ENCODE measurements at regions not wholly inside any gene's neighbourhood (a gene's known extent, or its start where the extent isn't known, plus 50 kb on each side); places are given as distances from the start of the nearest gene placed in this dataset.

DNA sequence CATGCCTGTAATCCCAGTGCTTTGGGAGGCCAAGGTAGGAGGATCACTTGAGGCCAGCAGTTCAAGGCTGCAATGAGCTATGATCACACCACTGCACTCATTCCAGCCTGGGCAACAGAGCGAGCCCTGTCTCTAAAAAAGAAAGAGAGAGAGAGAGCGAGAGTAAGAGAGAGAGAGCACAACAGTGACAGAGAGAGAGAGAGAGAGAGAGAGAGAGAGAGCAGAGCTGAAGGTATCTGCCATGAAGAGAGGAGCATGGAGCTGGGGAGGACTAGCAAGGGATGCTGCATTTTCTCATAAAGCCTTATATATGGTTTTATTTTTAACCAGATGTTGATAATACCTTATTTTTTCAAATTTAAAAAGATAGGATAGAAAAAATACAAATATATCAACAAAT lies 84.5 kb upstream of the RNF32 start:
- no peak for TF ChIP-seq CTCF (IDR thresholded peaks at IDR 0.05)
- TF ChIP-seq POLR2A (IDR thresholded peaks at IDR 0.05), result no peak
- no peak for TF ChIP-seq EP300 (IDR thresholded peaks at IDR 0.05)
- no peak for TF ChIP-seq POLR2AphosphoS5 (IDR thresholded peaks at IDR 0.05)

Data from upper lobe of left lung (tissue), 4 donors.